MCF 10A (cell line): ENCODE measurements at regions not wholly inside any gene's neighbourhood (a gene's known extent, or its start where the extent isn't known, plus 50 kb on each side); places are given as distances from the start of the nearest gene placed in this dataset.

ENCODE experiments used
- BruUV-seq: library from RNA; stranded (reverse); fragments of 400-500 nt; replicated peaks from 2 replicates; lab custom pipeline; 2021; lab: Mats Ljungman, UMichigan
- CTCF ChIA-PET: fragments of 300-600 bp; sonication (Branson Sonifier 250); formaldehyde crosslinking; extraction: SDS; loops from one replicate; lab custom pipeline; 2021; ENCODE audit warnings: antibody characterized with exemption, inconsistent platforms; lab: Yijun Ruan, JAX
- POLR2A ChIA-PET: fragments of 300-600, 350-650 bp; sonication (Branson Sonifier 250); formaldehyde crosslinking; extraction: SDS; loops from one replicate; lab custom pipeline; 2020; ENCODE audit warnings: antibody characterized with exemption, inconsistent platforms; lab: Yijun Ruan, JAX
- DNase-seq: peaks from one replicate; pipeline ENCODE4 v3.0.0-alpha.2; 2018; ENCODE audit not compliant: unreplicated experiment
- H3K27ac Mint-ChIP-seq: one replicate; pipeline ENCODE4 v1.8.0; 2022; ENCODE audit warnings: mild to moderate bottlenecking, low read depth, mixed read lengths; ENCODE audit not compliant: unreplicated experiment
- H3K27me3 Mint-ChIP-seq: one replicate; pipeline ENCODE4 v1.8.0; 2022; ENCODE audit warnings: mixed read lengths; ENCODE audit not compliant: insufficient read depth, unreplicated experiment
- H3K36me3 Mint-ChIP-seq: one replicate; pipeline ENCODE4 v1.8.0; 2022; ENCODE audit warnings: mild to moderate bottlenecking, moderate library complexity, mixed read lengths; ENCODE audit not compliant: insufficient read depth, unreplicated experiment
- H3K4me1 Mint-ChIP-seq: one replicate; pipeline ENCODE4 v1.8.0; 2022; ENCODE audit warnings: mixed read lengths; ENCODE audit not compliant: insufficient read depth, unreplicated experiment
- H3K4me3 Mint-ChIP-seq: one replicate; pipeline ENCODE4 v1.8.0; 2022; ENCODE audit warnings: mild to moderate bottlenecking, moderate library complexity, mixed read lengths; ENCODE audit not compliant: unreplicated experiment
- H3K9me3 Mint-ChIP-seq: one replicate; pipeline ENCODE4 v1.8.0; 2022; ENCODE audit warnings: mixed read lengths; ENCODE audit not compliant: unreplicated experiment
- intact Hi-C: fragments of 100-400 bp; cut with micrococcal nuclease; formaldehyde crosslinking; loops from 2 replicates; pipeline ENCODE4 v1.14.1; 2022
- TF ChIP-seq, protein P1 (sequence below): fragments of 200-600 bp; IDR thresholded peaks from one replicate; pipeline ENCODE4 v1.8.0; 2022; ENCODE audit warnings: antibody characterized with exemption, mild to moderate bottlenecking; ENCODE audit not compliant: unreplicated experiment

DNA sequence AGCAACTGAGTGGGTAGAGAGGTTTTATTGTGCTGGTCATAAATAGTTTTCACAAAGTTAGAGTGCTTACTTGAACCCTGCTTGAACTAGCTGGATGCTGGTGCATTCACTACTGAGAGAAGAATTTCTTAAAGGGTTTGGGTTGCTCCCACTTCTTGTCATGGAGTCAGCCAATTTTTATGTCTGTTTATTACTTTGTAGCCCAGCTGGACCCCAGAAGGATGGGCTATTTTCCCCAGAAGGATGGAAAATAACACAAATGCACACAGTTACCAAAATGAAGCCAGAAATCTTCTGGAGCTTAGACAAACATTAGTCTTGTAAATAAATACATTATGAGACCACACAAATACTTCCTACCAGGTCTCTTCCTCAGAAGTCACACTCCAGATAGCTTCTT is 480.8 kb upstream of the TNC start:
- CTCF ChIA-PET: interaction anchor here (0.6 to 1.1 kb wide), 6 partner anchors 8 to 973 kb away, joined by 3 to 5 read pairs (median 3); no protein-coding TSS in a partner anchor
- POLR2A ChIA-PET: no interaction called here
- no peak for DNase-seq
- TF ChIP-seq, protein P1, sequence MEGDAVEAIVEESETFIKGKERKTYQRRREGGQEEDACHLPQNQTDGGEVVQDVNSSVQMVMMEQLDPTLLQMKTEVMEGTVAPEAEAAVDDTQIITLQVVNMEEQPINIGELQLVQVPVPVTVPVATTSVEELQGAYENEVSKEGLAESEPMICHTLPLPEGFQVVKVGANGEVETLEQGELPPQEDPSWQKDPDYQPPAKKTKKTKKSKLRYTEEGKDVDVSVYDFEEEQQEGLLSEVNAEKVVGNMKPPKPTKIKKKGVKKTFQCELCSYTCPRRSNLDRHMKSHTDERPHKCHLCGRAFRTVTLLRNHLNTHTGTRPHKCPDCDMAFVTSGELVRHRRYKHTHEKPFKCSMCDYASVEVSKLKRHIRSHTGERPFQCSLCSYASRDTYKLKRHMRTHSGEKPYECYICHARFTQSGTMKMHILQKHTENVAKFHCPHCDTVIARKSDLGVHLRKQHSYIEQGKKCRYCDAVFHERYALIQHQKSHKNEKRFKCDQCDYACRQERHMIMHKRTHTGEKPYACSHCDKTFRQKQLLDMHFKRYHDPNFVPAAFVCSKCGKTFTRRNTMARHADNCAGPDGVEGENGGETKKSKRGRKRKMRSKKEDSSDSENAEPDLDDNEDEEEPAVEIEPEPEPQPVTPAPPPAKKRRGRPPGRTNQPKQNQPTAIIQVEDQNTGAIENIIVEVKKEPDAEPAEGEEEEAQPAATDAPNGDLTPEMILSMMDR: no peak
- Mint-ChIP-seq H3K4me3 (no peak overlapping the region), H3K27me3 (no peaks in the 10 kb centered on the region), H3K36me3 (peaks cover 6% of the 10 kb centered on the region), H3K9me3 (no peaks in the 10 kb centered on the region), H3K27ac (no peak overlapping the region), H3K4me1 (peaks cover 12% of the 10 kb centered on the region)
- BruUV-seq: no TSS peak
- intact Hi-C loops: no loop called here

GRCh38 chr9:115599898-115600297 is 481.9 kb upstream of the TNC start:
- BruUV-seq: no TSS peak

DNA sequence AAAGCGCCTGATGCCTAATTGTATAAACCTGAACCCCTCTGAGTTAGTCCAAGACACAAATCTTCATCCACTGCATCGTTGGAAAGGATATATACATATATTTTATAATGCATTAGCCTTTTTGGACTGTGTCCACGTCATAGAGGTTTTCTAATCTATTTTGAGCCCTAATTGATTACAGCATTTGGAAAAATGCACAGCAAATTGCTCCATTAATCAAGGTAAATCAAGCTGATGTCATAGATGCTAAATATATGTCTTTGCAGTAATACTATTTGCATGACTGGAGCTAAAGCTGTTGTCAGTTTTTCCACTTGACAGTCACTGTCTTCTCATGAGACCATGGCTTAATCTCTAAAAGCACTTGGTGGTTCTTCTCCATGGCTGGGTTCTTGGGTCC is 483.5 kb upstream of the TNC start:
- no TSS peak for BruUV-seq
- DNase-seq: no peak
- CTCF ChIA-PET: interaction anchor here (2.0 to 5.2 kb wide), 2 partner anchors 8 to 971 kb away, joined by 6 to 74 read pairs; no protein-coding TSS in a partner anchor
- Mint-ChIP-seq H3K9me3 (no peaks in the 10 kb centered on the region), H3K4me3 (no peak overlapping the region), H3K4me1 (no peaks in the 10 kb centered on the region), H3K36me3 (peaks cover 6% of the 10 kb centered on the region), H3K27ac (no peak overlapping the region), H3K27me3 (no peaks in the 10 kb centered on the region)
- intact Hi-C loops: no loop called here
- POLR2A ChIA-PET: interaction anchor here (1.7 kb wide), 1 partner anchor 62 kb away, joined by 3 read pairs; no protein-coding TSS in a partner anchor
- TF ChIP-seq, protein P1: no peak

More at GRCh38 chr9:115599898-115600297, 481.9 kb upstream of the TNC start:
- H3K36me3 Mint-ChIP-seq: peaks cover 6% of the 10 kb centered on the region
- intact Hi-C loops: no loop called here
- H3K4me3 Mint-ChIP-seq: no peak overlapping the region
- POLR2A ChIA-PET: no interaction called here
- no peak overlapping the region for H3K27ac Mint-ChIP-seq
- H3K4me1 Mint-ChIP-seq: peaks cover 2% of the 10 kb centered on the region
- no peaks in the 10 kb centered on the region for H3K9me3 Mint-ChIP-seq
- CTCF ChIA-PET: interaction anchor here (0.6 to 2.0 kb wide), 5 partner anchors 10 to 1260 kb away, joined by 3 to 6 read pairs (median 3); no protein-coding TSS in a partner anchor
- no peak for DNase-seq
- TF ChIP-seq, protein P1: no peak
- no peaks in the 10 kb centered on the region for H3K27me3 Mint-ChIP-seq

GRCh38 chr9:115604831-115605483 is 487.0 kb upstream of the TNC start:
- ChIA-PET CTCF (interaction anchor here (0.6 to 5.2 kb wide), 6 partner anchors 12 to 1124 kb away, joined by 3 to 74 read pairs (median 3); no protein-coding TSS in a partner anchor), POLR2A (interaction anchor here (0.6 kb wide), 1 partner anchor 309 kb away, joined by 3 read pairs; no protein-coding TSS in a partner anchor)
- peaks cover 6% of the 10 kb centered on the region for H3K36me3 Mint-ChIP-seq
- DNase-seq: peak; percentile 86
- no peak overlapping the region for H3K4me3 Mint-ChIP-seq
- no TSS peak for BruUV-seq
- H3K27ac Mint-ChIP-seq: no peak overlapping the region
- TF ChIP-seq, protein P1: no peak
- intact Hi-C loops: no loop called here
- H3K4me1 Mint-ChIP-seq: no peaks in the 10 kb centered on the region
- H3K27me3 Mint-ChIP-seq: no peaks in the 10 kb centered on the region
- no peaks in the 10 kb centered on the region for H3K9me3 Mint-ChIP-seq
